HG03095 (cell line): ENCODE measurements at regions not wholly inside any gene's neighbourhood (a gene's known extent, or its start where the extent isn't known, plus 50 kb on each side); places are given as distances from the start of the nearest gene placed in this dataset.

Experiments used
- ATAC-seq: cut with Tn5 transposase; IDR thresholded peaks from one replicate; pipeline ENCODE4 v1.9.1; 2021; ENCODE audit warnings: moderate library complexity; ENCODE audit not compliant: unreplicated experiment

GRCh38 chr1:82921759-82922158 is 1077.2 kb downstream of the TTLL7 start:
- ATAC-seq = no peak

GRCh38 chr1:82920418-82921248 is 1078.3 kb downstream of the TTLL7 start:
- no peak for ATAC-seq

GRCh38 chr1:82919837-82920236 is 1079.1 kb downstream of the TTLL7 start:
- no peak for ATAC-seq

DNA sequence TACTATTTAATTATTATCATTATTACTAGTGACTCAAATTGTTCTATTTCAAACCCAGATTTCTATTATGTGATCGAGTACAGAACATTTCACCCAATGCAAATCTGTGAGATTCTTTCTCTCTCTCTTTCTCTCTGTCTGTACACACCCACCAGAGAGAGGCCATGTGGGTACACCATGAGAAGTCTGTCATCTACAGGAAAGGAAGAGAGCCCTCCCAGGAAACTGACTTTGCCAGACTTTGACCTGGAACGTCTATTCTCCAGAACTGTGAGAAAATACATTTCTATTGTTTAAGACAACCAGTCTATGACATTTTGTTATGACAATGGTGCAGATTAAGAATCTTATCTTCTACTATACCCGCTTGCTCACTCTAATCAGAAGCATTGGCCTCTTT is 1091.6 kb downstream of the TTLL7 start:
- ATAC-seq = no peak

DNA sequence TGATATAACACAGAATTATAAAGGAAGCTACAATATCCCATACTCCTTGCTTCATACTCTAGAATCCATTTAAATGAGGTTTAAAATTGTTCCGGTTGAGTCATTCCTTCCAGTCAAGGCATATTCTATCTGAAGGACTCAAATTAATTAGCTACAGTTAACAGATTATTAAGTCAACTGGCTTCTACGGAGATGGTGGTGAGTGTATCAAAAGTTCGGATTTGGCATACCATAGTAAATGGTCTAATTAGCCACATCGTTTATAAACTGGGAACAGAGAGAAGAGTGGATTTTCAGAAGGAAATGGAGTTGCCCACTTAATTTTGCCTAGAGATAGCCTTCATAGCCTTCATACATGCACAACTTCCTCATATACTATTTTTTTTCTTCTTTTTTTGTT is 1095.3 kb downstream of the TTLL7 start:
- no peak for ATAC-seq

DNA sequence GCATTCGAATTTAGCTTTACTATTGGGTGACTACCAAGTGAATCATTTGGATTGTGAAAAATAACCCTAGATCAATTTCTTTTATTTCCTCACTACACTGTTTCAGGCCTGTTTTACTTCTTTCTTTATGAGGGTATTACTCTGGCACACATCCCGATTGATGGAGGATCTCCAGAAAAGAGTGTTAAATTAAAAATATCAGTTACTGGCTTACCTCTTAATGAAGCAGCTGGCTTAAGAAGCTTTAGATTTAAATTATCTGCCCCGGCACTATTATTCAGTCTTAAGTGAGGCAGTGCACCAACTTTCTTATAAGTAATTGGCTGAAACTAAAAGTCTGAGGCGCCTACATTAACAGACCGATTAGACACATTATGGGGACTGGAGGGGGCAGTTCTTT is 1097.4 kb downstream of the TTLL7 start:
- no peak for ATAC-seq

GRCh38 chr1:82901118-82901517 is 1097.8 kb downstream of the TTLL7 start:
- ATAC-seq = no peak

DNA sequence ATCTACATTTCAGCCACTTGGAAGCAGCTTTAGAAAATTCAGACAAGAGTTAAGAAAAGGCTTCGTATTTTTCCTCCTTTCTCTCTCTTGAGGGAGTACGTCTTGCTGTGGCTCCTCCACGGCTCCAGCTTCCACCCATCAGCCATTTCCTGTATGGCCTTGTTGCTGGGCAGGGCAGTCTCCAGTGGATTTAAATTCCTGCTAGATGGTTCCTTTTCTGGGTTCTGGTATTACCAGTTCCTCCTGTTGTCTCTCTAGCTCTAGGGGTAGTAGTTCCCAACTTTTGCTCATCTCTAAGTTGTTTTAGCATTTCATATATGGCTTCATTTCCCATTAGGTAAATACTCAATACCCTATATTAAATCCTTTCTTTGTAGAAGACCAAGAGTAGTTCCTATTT is 1098.3 kb downstream of the ADGRL2 start:
- no peak for ATAC-seq

- no peak for ATAC-seq
These were observed 1096.8 kb downstream of the ADGRL2 start for GRCh38 chr1:82897549-82897948.

- no peak for ATAC-seq
These were observed 1095.3 kb downstream of the ADGRL2 start for GRCh38 chr1:82896036-82896435.

- no peak for ATAC-seq
These were observed 1093.9 kb downstream of the ADGRL2 start for GRCh38 chr1:82894635-82895034.

DNA sequence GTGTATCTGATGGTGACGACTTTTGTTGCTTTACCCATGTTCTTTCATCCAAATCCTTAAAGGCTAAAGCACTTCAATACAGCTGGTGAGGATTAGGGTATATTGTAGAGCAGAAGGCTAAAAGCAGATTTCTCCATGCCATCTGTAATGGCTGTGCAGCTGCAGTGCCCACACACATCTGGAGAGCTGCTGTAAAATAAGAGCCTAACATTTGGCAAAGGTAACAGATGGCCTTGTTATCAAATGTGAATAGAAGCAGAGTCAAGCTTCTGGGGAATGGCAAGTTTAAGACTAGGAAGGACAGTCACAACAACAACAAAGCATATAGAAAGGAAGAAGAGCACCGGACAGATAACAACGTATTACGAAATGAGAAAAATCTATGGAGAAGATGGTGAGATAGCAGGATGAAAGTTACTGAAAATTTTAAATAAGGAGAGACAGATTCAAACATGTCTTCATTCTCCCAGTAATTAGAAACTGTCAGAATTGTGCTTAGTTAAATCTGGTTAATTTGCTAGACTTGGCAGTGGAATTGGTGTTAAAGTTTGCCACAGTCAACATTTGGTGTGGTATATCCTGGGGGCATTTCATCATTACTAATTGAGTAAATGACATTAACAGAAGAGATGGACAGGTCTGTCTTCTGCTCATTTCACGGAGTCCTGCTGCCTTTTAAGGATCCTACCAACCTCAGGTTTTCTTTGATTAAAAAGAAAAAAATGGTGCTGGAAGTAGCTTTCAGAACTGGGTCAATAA is 1093.2 kb downstream of the ADGRL2 start:
- ATAC-seq = no peak

GRCh38 chr1:82880506-82880905 is 1079.8 kb downstream of the ADGRL2 start:
- ATAC-seq = no peak

DNA sequence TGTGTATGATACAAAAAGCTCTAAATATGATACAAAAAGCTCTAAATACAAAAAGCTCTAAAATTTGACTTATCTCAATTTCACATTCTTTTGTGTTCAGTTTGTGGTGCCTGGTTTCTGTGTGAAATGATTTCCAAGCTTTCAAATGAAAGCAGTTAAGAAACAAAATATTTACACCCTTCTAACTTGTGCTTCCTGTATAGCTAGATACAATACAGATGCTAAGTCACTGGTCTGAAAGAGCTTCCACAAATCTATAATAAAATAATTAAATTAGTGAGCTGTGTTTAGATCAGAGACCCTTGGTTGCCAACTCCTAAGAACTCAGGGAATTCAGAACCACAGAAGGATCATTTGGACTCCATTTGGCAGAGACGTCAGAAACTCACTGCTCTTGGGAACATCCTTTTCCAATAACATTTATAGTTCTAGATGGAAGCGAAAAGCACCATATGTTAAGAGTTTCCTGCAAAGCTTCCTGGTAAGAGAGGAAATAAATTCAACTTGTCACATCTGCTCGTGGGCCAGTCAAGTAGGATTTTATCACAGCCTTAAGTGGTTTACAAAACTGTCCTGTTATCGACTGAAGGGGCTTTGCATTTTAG is 1079.1 kb downstream of the ADGRL2 start:
- no peak for ATAC-seq

DNA sequence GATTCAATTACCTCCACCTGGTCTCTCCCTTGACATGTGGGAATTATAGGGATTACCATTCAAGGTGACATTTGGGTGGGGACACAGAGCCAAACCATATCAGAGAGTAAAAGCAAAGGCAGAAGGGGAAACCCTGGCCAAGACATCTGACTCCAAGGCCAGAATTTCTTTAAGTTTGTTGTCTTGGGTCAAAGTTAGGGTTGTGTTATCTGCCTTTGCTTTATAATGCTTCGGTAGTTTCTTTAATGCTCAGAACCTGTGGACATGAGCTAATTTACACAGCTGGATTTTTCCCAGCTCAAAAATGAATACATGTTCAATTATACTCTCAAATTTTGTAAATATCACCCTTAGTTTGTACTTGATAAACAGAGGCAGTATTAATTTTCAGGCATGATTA is 1074.4 kb downstream of the ADGRL2 start:
- no peak for ATAC-seq

GRCh38 chr1:82874041-82874440 is 1073.3 kb downstream of the ADGRL2 start:
- ATAC-seq = no peak

- no peak for ATAC-seq
These were observed 1069.6 kb downstream of the ADGRL2 start for GRCh38 chr1:82870332-82870731.

DNA sequence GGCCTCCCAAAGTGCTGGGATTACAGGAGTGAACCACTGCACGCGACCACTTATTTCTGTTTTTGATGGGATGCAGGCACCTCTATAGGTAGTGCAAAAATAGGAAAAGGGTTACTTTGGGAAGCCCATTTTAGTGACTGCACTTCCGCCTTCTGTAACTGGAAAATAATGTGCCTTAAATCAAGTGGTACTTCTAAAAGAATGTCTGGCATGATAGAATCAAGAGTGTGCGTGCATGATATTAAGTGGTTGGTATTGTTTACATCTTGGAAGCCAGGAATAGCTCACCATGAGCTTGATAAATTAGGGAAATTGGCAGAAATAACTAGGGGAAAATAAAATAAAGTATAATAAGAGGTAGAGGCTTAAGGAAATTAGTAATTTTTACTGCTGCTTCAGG is 1067.0 kb downstream of the ADGRL2 start:
- ATAC-seq = no peak

GRCh38 chr1:82861749-82862148 is 1061.0 kb downstream of the ADGRL2 start:
- no peak for ATAC-seq

DNA sequence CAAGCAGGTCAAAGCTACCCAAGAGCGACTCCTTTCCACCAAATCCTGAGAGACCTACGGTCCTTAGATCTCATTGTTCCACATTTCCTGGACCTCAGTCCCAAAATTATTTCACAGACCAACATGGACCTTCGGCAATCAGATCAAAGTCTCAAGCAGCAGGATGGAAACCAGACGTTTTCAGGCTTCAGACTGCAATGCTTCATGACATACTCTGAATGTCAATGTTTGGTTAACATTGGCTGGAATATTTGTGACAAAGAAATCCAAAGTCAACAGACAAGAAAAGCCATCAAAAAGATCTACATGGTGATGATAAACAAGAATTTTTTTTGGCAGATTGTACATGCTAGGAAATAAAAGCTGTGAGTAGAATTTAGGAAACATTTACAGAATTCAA is 1057.3 kb downstream of the ADGRL2 start:
- ATAC-seq = no peak

- ATAC-seq = no peak
These were observed 1048.7 kb downstream of the ADGRL2 start for GRCh38 chr1:82849460-82849859.

DNA sequence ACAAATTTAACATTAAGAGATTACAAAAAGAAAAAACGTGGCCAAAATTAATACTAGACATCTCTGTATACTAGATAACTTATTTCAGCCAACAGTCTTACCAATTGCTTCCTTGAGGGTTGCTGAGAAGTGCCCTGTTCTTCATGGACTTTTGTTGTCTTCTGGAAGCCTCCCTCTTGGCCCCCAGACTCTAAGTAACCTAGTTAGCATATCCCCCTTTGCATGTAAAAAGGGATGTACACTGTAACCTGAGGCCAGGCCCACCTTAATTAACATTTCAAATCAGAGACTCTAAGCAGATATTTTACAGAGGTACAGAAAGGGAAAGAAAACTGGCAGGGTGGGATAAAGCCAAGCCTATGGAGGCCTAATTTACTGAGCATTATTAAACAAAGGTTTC is 1047.3 kb downstream of the ADGRL2 start:
- no peak for ATAC-seq
